Activated T-helper 2 cell treated with anti-CD3 and anti-CD28 coated beads, Interferon-gamma antibody, Interleukin-2, Interleukin-4, amounts not matched to agents 10 μg/mL and 5 μg/mL and 100 μg/mL, durations not matched to agents 14 hours and 24 hours and 36 hours (primary cell): ENCODE measurements at regions not wholly inside any gene's neighbourhood (a gene's known extent, or its start where the extent isn't known, plus 50 kb on each side); places are given as distances from the start of the nearest gene placed in this dataset.

ENCODE experiments used
- DNase-seq: peaks from one replicate; pipeline ENCODE4 v3.0.0; 2021; ENCODE audit warnings: low spot score
- H3K27ac Mint-ChIP-seq: one replicate; pipeline ENCODE4 v1.8.0; 2021; ENCODE audit warnings: mixed read lengths
- H3K27me3 Mint-ChIP-seq: one replicate; pipeline ENCODE4 v1.8.0; 2021; ENCODE audit warnings: low read depth, mixed read lengths
- H3K36me3 Mint-ChIP-seq: one replicate; pipeline ENCODE4 v1.8.0; 2021; ENCODE audit warnings: low read depth, mixed read lengths
- H3K4me1 Mint-ChIP-seq: one replicate; pipeline ENCODE4 v1.8.0; 2021; ENCODE audit warnings: low read depth, mixed read lengths
- H3K4me3 Mint-ChIP-seq: one replicate; pipeline ENCODE4 v1.8.0; 2021; ENCODE audit warnings: low read depth, mild to moderate bottlenecking, moderate library complexity, mixed read lengths
- H3K9me3 Mint-ChIP-seq: one replicate; pipeline ENCODE4 v1.8.0; 2021; ENCODE audit warnings: mixed read lengths
- intact Hi-C: fragments of 100-400 bp; cut with micrococcal nuclease; formaldehyde crosslinking; loops from one replicate; pipeline ENCODE4 v1.15.1; 2023

- H3K4me1 Mint-ChIP-seq, result no peaks in the 10 kb centered on the region
- no peak overlapping the region for H3K27ac Mint-ChIP-seq
- H3K36me3 Mint-ChIP-seq, result no peaks in the 10 kb centered on the region
- intact Hi-C loops, result no loop called here
- no peaks in the 10 kb centered on the region for H3K27me3 Mint-ChIP-seq
- H3K4me3 Mint-ChIP-seq, result no peak overlapping the region
- H3K9me3 Mint-ChIP-seq, result no peaks in the 10 kb centered on the region
- DNase-seq, result no peak
Measured at GRCh38 chr11:115695677-115696364, 191.6 kb upstream of the CADM1 start.

- intact Hi-C loops, result no loop called here
- Mint-ChIP-seq H3K4me1 (no peaks in the 10 kb centered on the region), H3K4me3 (no peak overlapping the region), H3K9me3 (no peaks in the 10 kb centered on the region), H3K36me3 (no peaks in the 10 kb centered on the region), H3K27me3 (no peaks in the 10 kb centered on the region), H3K27ac (no peak overlapping the region)
- no peak for DNase-seq
Measured at GRCh38 chr11:115693002-115693401, 188.8 kb upstream of the CADM1 start.

- no peak for DNase-seq
- no peaks in the 10 kb centered on the region for H3K9me3 Mint-ChIP-seq
- no peak overlapping the region for H3K27ac Mint-ChIP-seq
- intact Hi-C loops, result no loop called here
- H3K4me3 Mint-ChIP-seq, result no peak overlapping the region
- no peaks in the 10 kb centered on the region for H3K4me1 Mint-ChIP-seq
- no peaks in the 10 kb centered on the region for H3K27me3 Mint-ChIP-seq
- no peaks in the 10 kb centered on the region for H3K36me3 Mint-ChIP-seq
Measured at GRCh38 chr11:115691030-115691429, 186.8 kb upstream of the CADM1 start.

- DNase-seq, result no peak
- no peak overlapping the region for H3K4me3 Mint-ChIP-seq
- H3K27me3 Mint-ChIP-seq, result no peaks in the 10 kb centered on the region
- H3K4me1 Mint-ChIP-seq, result no peaks in the 10 kb centered on the region
- no peaks in the 10 kb centered on the region for H3K36me3 Mint-ChIP-seq
- no peak overlapping the region for H3K27ac Mint-ChIP-seq
- H3K9me3 Mint-ChIP-seq, result no peaks in the 10 kb centered on the region
- intact Hi-C loops, result no loop called here
Measured at GRCh38 chr11:115687934-115688333, 183.7 kb upstream of the CADM1 start.

- Mint-ChIP-seq H3K4me1 (no peaks in the 10 kb centered on the region), H3K36me3 (no peaks in the 10 kb centered on the region), H3K4me3 (no peak overlapping the region), H3K9me3 (no peaks in the 10 kb centered on the region), H3K27ac (no peak overlapping the region), H3K27me3 (no peaks in the 10 kb centered on the region)
- no peak for DNase-seq
- intact Hi-C loops, result no loop called here
Measured at GRCh38 chr11:115684699-115685098, 180.5 kb upstream of the CADM1 start.

- H3K27me3 Mint-ChIP-seq, result no peaks in the 10 kb centered on the region
- no peaks in the 10 kb centered on the region for H3K4me1 Mint-ChIP-seq
- DNase-seq, result no peak
- no peaks in the 10 kb centered on the region for H3K36me3 Mint-ChIP-seq
- H3K27ac Mint-ChIP-seq, result no peak overlapping the region
- H3K4me3 Mint-ChIP-seq, result no peak overlapping the region
- intact Hi-C loops, result no loop called here
- no peaks in the 10 kb centered on the region for H3K9me3 Mint-ChIP-seq
Measured at GRCh38 chr11:115684135-115684534, 179.9 kb upstream of the CADM1 start.

- DNase-seq, result no peak
- no peak overlapping the region for H3K4me3 Mint-ChIP-seq
- no peaks in the 10 kb centered on the region for H3K4me1 Mint-ChIP-seq
- no peaks in the 10 kb centered on the region for H3K9me3 Mint-ChIP-seq
- no peaks in the 10 kb centered on the region for H3K27me3 Mint-ChIP-seq
- no peak overlapping the region for H3K27ac Mint-ChIP-seq
- intact Hi-C loops, result no loop called here
- no peaks in the 10 kb centered on the region for H3K36me3 Mint-ChIP-seq
Measured at GRCh38 chr11:115682888-115683287, 178.7 kb upstream of the CADM1 start.

- no peak overlapping the region for H3K4me3 Mint-ChIP-seq
- H3K27me3 Mint-ChIP-seq, result no peaks in the 10 kb centered on the region
- H3K9me3 Mint-ChIP-seq, result no peaks in the 10 kb centered on the region
- no peak for DNase-seq
- intact Hi-C loops, result no loop called here
- no peaks in the 10 kb centered on the region for H3K4me1 Mint-ChIP-seq
- H3K36me3 Mint-ChIP-seq, result no peaks in the 10 kb centered on the region
- H3K27ac Mint-ChIP-seq, result no peak overlapping the region
Measured at GRCh38 chr11:115682101-115682500, 177.9 kb upstream of the CADM1 start.

- Mint-ChIP-seq H3K4me1 (no peaks in the 10 kb centered on the region), H3K4me3 (no peak overlapping the region), H3K36me3 (no peaks in the 10 kb centered on the region), H3K9me3 (no peaks in the 10 kb centered on the region), H3K27me3 (no peaks in the 10 kb centered on the region), H3K27ac (no peak overlapping the region)
- DNase-seq, result no peak
- intact Hi-C loops, result no loop called here
Measured at GRCh38 chr11:115679945-115680344, 175.7 kb upstream of the CADM1 start.

GRCh38 chr11:115678942-115679341, 174.7 kb upstream of the CADM1 start:
- H3K27ac Mint-ChIP-seq, result no peak overlapping the region
- no peaks in the 10 kb centered on the region for H3K27me3 Mint-ChIP-seq
- DNase-seq, result no peak
- no peak overlapping the region for H3K4me3 Mint-ChIP-seq
- intact Hi-C loops, result no loop called here
- no peaks in the 10 kb centered on the region for H3K36me3 Mint-ChIP-seq
- H3K4me1 Mint-ChIP-seq, result no peaks in the 10 kb centered on the region
- no peaks in the 10 kb centered on the region for H3K9me3 Mint-ChIP-seq

- no peaks in the 10 kb centered on the region for H3K36me3 Mint-ChIP-seq
- H3K4me1 Mint-ChIP-seq, result no peaks in the 10 kb centered on the region
- no peak overlapping the region for H3K4me3 Mint-ChIP-seq
- intact Hi-C loops, result no loop called here
- no peak overlapping the region for H3K27ac Mint-ChIP-seq
- no peak for DNase-seq
- no peaks in the 10 kb centered on the region for H3K27me3 Mint-ChIP-seq
- H3K9me3 Mint-ChIP-seq, result no peaks in the 10 kb centered on the region
Measured at GRCh38 chr11:115677190-115677589, 173.0 kb upstream of the CADM1 start.

GRCh38 chr11:115676768-115677167, 172.6 kb upstream of the CADM1 start:
- H3K4me3 Mint-ChIP-seq, result no peak overlapping the region
- no peak overlapping the region for H3K27ac Mint-ChIP-seq
- no peaks in the 10 kb centered on the region for H3K36me3 Mint-ChIP-seq
- no peaks in the 10 kb centered on the region for H3K27me3 Mint-ChIP-seq
- no peak for DNase-seq
- intact Hi-C loops, result no loop called here
- no peaks in the 10 kb centered on the region for H3K9me3 Mint-ChIP-seq
- no peaks in the 10 kb centered on the region for H3K4me1 Mint-ChIP-seq

- no peaks in the 10 kb centered on the region for H3K36me3 Mint-ChIP-seq
- H3K4me3 Mint-ChIP-seq, result no peak overlapping the region
- no peak overlapping the region for H3K27ac Mint-ChIP-seq
- intact Hi-C loops, result no loop called here
- no peaks in the 10 kb centered on the region for H3K9me3 Mint-ChIP-seq
- no peaks in the 10 kb centered on the region for H3K27me3 Mint-ChIP-seq
- DNase-seq, result no peak
- H3K4me1 Mint-ChIP-seq, result no peaks in the 10 kb centered on the region
Measured at GRCh38 chr11:115676206-115676605, 172.0 kb upstream of the CADM1 start.
